ENCODE measurements at regions not wholly inside any gene's neighbourhood (a gene's known extent, or its start where the extent isn't known, plus 50 kb on each side); places are given as distances from the start of the nearest gene placed in this dataset.
"Not testable (repeated sequence)": the region's sequence is repeated elsewhere in the genome, so short reads cannot be mapped to it uniquely, and the experiment has no call there.

GRCh38 chr1:95797761-95798160 lies 563.8 kb downstream of the RWDD3 start:
- DNase-seq, result not testable (repeated sequence)

DNA sequence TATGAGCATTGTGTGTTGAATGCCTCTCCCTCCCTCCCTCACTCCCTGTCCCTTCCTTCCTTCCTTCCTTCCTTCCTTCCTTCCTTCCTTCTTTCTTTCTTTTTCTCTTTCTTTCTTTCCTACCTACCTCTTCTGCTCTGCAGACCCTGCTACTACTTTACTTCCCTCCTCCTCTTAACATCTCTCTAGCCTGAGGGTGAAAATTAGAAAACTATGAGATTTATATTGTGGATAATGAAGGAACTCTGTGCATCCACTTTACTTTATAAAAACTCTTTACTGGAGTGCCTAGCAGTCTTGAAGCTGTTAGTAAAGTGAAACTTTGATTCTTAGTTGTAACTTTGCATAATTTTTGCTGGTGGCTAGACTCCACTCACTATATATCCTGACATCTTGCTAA lies 572.2 kb downstream of the RWDD3 start:
- DNase-seq, result no peak

GRCh38 chr1:95809391-95809790 lies 575.4 kb downstream of the RWDD3 start:
- DNase-seq, result no peak

GRCh38 chr1:95815511-95815910 lies 581.5 kb downstream of the RWDD3 start:
- no peak for DNase-seq

- no peak for DNase-seq
These were observed 595.5 kb downstream of the RWDD3 start for GRCh38 chr1:95829556-95829955.

DNA sequence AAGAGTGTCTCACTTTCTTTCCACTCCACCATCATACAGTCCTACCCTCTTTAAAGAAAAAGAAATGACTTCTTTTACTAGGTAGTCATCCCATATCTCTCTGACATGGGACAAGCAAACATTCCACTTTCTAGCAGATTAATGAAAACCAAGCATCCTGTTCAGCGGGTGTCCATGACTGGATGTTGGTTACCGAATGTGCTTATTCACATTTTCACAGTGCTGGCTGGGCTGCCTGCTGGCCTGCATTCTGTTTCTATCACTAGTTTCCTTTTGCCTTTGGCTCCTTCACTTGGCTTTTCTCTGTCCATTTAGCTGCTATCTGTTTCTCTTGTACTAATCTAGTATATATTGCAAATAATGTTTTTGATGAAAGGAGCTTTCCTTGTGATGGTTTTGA lies 598.4 kb downstream of the RWDD3 start:
- DNase-seq, result no peak

- DNase-seq, result no peak
These were observed 615.4 kb downstream of the RWDD3 start for GRCh38 chr1:95849439-95849838.

- no peak for DNase-seq
These were observed 616.2 kb downstream of the RWDD3 start for GRCh38 chr1:95850165-95850649.

- no peak for DNase-seq
These were observed 616.8 kb downstream of the RWDD3 start for GRCh38 chr1:95850763-95851162.

DNA sequence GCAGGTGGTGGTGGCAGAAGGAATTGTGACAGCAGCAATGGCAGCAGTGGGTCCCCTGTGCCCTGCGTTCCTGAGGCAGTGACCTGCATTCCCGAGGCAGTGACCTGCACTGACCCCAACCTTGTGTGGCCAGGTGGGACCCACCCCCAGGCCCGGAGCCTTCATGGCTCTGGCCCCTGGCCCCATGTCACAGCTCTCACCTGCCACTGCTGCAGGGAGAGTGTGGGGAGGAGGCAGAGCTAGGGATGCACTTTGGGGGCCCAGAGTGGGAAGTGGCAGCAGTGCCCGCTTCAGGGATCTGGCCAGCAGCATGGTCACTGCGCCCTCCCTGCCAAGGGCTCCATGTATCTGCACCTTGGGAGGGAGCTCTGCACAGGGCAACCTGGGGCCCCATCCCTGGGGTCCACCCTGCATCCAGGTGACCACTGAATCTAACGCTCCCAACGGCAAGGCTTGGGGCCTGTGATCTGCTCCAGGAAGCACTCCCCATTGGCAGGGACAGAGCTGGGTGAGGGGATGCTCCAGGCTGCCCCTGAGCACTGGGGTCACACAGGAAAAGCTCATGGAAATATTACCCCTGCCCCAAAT lies 618.6 kb downstream of the RWDD3 start:
- DNase-seq, result no peak

- no peak for DNase-seq
These were observed 620.4 kb downstream of the RWDD3 start for GRCh38 chr1:95854457-95854856.

DNA sequence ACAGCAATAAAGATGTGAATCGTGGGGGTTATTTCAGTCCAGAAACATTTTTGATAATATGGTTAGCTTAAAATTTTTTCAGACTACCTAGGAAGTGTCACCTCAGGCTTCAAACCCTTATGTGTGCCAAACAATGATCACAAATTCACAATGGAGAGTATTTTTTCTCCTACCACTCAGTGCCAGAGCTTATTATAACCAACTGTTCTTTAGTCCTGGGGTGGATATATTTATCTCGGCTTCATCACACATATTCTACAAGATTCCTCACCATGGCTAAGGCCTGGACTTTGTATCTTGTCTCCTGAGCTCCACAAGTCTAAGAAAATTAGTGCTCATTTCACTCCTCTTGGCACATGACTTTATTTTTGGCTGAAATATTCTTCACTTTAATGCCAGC lies 629.1 kb downstream of the RWDD3 start:
- DNase-seq, result no peak

DNA sequence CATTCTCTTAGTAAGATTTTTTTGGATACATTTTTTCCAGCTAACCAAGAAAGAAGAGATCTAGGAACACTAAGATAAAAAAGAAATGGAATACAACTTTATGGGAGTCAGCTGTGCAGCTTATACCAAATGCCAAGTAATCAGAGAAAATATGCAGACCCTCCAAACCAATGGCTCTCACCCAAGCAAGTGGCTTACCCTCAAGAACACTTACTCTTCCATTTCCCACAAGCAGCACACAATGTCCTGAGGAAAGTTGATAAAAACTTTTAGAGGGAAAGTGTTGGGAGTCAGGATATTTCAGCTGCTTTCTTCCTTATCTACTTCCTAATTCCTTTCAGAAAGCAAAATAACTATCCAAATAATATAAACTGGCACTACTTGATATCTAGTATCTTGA lies 631.8 kb downstream of the RWDD3 start:
- DNase-seq, result no peak

DNA sequence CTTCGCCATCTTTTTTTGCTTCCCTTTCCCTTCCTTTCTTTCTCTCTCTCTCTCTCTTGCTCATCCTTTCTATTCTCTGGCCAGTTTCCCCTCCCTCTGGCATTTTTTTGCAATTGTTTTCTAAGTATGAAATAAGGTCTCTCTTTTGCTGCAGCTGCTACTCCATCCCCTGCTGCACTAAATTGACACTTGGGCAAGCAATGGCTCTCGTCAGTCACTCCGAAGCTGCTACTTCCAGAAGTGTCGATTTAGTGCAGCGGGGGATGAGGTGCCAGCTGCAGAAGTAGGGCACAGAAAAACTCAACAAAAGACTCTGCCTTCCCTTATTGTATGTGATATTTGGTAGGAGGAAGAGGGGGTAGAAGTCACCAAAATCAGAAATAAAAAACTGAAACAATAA lies 642.3 kb downstream of the RWDD3 start:
- DNase-seq, result no peak

DNA sequence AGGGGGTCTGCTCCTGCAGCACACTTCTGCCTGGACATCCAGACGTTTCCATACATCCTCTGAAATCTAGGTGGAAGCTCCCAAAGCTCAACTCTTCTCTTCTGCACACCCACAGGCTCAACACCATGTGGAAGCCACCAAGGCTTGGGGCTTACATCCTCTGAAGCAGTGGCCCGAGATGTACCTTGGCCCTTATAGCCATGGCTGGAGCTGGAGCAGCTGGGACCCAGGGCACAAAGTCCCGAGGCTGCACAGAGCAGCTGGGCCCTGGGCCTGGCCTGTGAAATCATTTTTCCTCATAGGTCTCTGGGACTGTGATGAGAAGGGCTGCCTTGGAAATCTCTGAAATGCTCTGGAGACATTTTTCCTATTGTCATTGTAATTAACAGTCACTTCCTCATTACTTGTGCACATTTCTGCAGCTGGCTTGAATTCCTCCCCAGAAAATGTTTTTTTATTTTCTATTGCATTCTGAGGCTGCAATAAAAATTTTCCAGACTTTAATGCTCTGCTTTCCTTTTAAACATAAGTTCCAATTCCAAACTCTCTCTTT lies 645.6 kb downstream of the RWDD3 start:
- DNase-seq, result no peak

DNA sequence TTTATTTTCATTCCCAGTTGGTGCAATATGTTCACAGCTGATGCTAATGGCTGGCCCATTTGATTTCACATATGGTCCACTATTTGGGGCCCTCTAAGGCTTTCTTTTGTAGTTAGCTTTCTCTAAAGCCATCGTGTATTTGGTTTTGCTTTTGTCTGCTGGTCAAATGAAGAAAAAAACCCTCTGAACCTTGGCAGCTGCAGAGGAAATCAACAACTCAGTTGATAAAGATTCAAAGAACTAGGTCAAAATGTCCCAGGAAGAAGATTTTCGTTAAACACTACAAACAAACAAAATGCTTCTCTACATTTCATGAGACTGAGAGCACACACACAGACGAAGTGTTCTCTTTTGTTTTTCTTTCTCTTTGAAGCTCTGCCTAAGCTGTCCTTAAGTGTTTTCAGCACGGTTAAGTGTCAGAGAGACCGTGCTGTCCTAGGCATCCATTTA lies 655.0 kb downstream of the RWDD3 start:
- no peak for DNase-seq

DNA sequence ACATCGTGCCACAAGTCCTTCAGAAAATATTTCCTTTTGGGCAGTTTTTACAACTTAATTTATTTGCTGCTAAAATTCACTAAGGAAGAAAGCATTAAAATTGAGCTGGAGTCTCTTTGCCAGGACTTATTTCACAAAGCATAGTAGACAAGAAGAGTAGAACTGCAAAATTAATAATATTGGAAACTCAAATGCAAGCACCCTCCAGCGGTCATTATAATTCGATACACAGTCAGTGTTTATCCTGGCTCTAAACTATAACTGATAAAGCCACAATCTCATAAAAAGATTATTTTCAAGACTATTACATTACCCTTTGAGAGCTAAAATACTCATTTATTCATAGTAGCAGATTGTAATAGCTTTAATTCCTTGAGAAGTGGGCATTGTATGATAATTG lies 655.4 kb downstream of the RWDD3 start:
- no peak for DNase-seq

DNA sequence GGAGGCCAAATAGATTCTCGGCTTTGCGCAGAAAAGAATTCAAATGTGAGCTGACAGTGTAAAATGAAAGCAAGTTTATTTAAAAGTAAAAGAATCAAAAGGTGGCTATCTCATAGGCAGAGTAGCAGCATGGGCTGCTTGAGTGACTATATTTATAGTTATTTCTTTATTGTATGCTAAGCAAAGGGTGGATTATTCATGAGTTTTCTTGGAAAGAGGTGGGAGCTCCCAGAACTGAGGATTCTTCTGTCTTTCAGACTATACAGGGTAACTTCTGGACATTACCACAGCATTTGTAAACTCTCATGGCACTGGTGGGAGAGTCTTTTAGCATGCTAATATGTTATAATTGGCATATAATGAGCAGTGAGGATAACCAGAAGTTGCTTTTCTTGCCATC lies 659.9 kb downstream of the RWDD3 start:
- DNase-seq, result no peak

GRCh38 chr1:95903060-95903459 lies 669.0 kb downstream of the RWDD3 start:
- DNase-seq, result no peak

DNA sequence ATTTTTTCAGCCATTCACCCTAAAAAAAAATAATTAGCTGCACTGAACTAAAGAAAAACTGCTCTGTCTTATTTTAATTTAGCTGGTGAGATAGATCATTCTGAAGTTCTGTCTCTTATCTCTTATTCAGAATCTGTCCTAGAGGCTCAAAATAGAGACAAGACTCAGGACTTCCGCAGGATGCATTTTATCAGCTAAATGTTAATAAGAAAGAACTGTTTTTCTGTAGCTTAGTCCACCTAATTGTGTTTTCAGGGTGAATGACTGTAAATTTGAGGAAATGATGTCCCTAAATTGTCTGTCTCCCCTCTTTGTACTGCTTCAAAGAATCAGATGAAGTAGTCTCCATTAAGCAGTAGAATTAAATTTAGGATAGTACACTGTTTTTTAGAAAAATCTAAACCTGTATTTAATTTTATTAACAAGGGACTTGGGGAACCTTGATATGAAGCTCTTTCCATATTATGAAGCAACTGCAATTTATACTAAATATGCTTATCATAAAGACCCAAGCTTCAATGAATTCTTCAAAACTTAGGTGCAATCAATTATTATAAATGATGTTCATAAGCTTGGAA lies 671.9 kb downstream of the RWDD3 start:
- no peak for DNase-seq

DNA sequence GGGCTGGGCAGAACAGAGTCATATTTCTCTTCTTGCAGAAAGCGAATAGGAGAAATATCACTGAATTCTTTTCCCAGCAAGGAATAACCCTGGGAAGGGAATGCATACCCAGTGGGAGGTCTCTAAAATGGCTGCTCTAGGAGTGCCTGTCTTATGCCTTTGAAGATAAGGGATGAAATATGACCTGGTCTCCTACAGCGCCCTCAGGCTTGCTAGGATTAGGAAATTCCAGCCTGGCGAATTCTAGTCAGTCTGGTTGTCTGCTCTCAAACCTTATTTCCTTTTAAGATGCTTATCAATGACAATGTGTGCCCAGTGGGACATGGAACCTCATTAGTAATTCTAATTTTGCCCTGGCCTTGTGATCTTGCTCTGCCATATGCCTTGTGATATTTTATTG lies 677.7 kb downstream of the RWDD3 start:
- DNase-seq, result not testable (repeated sequence)

- DNase-seq, result no peak
These were observed 682.6 kb downstream of the RWDD3 start for GRCh38 chr1:95916616-95917015.

DNA sequence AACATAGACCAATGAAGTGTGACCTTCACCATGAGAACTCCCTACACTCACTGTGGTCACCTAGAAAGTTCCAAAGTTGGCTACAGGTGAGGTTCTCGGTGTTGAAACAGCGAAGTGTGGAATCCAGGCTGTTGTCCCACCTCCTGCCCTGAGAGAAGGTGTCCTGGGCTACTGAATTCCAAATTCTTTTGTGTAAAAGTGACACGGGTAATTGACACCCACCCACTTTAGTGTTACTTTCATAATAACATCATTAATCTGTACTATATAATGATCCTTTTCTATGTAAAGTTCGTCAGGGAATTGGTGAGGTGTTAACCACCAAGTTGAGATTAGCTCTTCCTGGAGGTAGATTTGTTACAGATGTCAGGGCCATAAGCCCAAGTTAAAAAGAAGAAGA lies 690.7 kb downstream of the RWDD3 start:
- DNase-seq, result no peak

GRCh38 chr1:95926331-95926730 lies 692.3 kb downstream of the RWDD3 start:
- no peak for DNase-seq

GRCh38 chr1:95927061-95927460 lies 693.1 kb downstream of the RWDD3 start:
- no peak for DNase-seq
